ENCODE measurements at regions not wholly inside any gene's neighbourhood (a gene's known extent, or its start where the extent isn't known, plus 50 kb on each side); places are given as distances from the start of the nearest gene placed in this dataset.
"Not testable (repeated sequence)": the region's sequence is repeated elsewhere in the genome, so short reads cannot be mapped to it uniquely, and the experiment has no call there.

- H3K9me3 Mint-ChIP-seq, result peaks cover 13% of the 10 kb centered on the region
- peaks cover 5 to 7% of the 10 kb centered on the region in 2 experiments for H3K9me3 ChIP-seq (ENCODE audit: control insufficient read depth in 1 of 2, insufficient read depth in 1 of 2, low read length in 2 of 2)
Observed at GRCh38 chr12:129987841-129988240, 84.0 kb upstream of the TMEM132D start.

GRCh38 chr12:129994634-129995033 lies 90.8 kb upstream of the TMEM132D start:
- no peaks in the 10 kb centered on the region for H3K4me1 Mint-ChIP-seq (ENCODE audit: low read depth)
- Histone ChIP-seq H3K27ac (ENCODE audit: low read depth in 1 of 2, low read length in 2 of 2) (no peak overlapping the region), H3K4me3 (ENCODE audit: low read length) (no peak overlapping the region), H3K4me1 (ENCODE audit: insufficient read depth, low read length) (no peaks in the 10 kb centered on the region), H3K27me3 (ENCODE audit: control insufficient read depth in 1 of 2, insufficient read depth in 2 of 2, low read length in 2 of 2) (peaks cover 0 to 2% of the 10 kb centered on the region in 2 experiments), H3K36me3 (ENCODE audit: insufficient read depth, low read length) (no peaks in the 10 kb centered on the region), H3K9me3 (ENCODE audit: control insufficient read depth in 1 of 2, insufficient read depth in 1 of 2, low read length in 2 of 2) (no peaks in the 10 kb centered on the region)
- H3K27ac Mint-ChIP-seq, result no peak overlapping the region
- H3K4me3 Mint-ChIP-seq, result no peak overlapping the region
- TF ChIP-seq, protein P1, sequence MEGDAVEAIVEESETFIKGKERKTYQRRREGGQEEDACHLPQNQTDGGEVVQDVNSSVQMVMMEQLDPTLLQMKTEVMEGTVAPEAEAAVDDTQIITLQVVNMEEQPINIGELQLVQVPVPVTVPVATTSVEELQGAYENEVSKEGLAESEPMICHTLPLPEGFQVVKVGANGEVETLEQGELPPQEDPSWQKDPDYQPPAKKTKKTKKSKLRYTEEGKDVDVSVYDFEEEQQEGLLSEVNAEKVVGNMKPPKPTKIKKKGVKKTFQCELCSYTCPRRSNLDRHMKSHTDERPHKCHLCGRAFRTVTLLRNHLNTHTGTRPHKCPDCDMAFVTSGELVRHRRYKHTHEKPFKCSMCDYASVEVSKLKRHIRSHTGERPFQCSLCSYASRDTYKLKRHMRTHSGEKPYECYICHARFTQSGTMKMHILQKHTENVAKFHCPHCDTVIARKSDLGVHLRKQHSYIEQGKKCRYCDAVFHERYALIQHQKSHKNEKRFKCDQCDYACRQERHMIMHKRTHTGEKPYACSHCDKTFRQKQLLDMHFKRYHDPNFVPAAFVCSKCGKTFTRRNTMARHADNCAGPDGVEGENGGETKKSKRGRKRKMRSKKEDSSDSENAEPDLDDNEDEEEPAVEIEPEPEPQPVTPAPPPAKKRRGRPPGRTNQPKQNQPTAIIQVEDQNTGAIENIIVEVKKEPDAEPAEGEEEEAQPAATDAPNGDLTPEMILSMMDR (IDR thresholded peaks at IDR 0.05), result no peak
- peaks cover under 1% of the 10 kb centered on the region for H3K9me3 Mint-ChIP-seq
- H3K27me3 Mint-ChIP-seq, result peaks cover 5% of the 10 kb centered on the region
- DNase-seq (no peak), ATAC-seq (ENCODE audit: poor library complexity) (no peak)
- ChIA-PET CTCF (no interaction called here), POLR2A (no interaction called here)
- intact Hi-C loops (cut with DNase I, micrococcal nuclease), result no loop called here
- H3K36me3 Mint-ChIP-seq (ENCODE audit: low read depth), result no peaks in the 10 kb centered on the region

More at GRCh38 chr12:129987841-129988240, 84.0 kb upstream of the TMEM132D start:
- DNase-seq, result no peak
- TF ChIP-seq, protein P1 (IDR thresholded peaks at IDR 0.05), result no peak
- H3K36me3 ChIP-seq (ENCODE audit: insufficient read depth, low read length), result no peaks in the 10 kb centered on the region
- no peak overlapping the region for H3K27ac ChIP-seq (ENCODE audit: low read depth in 1 of 2, low read length in 2 of 2)
- no peak overlapping the region for H3K4me3 ChIP-seq (ENCODE audit: low read length)
- intact Hi-C loops (cut with DNase I, micrococcal nuclease), result no loop called here
- POLR2A ChIA-PET, result no interaction called here
- H3K27me3 ChIP-seq (ENCODE audit: control insufficient read depth in 1 of 2, insufficient read depth in 2 of 2, low read length in 2 of 2), result peaks cover 0 to 2% of the 10 kb centered on the region in 2 experiments
- Mint-ChIP-seq H3K36me3 (ENCODE audit: low read depth) (no peaks in the 10 kb centered on the region), H3K4me3 (no peak overlapping the region), H3K27ac (no peak overlapping the region), H3K27me3 (no peaks in the 10 kb centered on the region), H3K4me1 (ENCODE audit: low read depth) (no peaks in the 10 kb centered on the region)
- ATAC-seq (ENCODE audit: poor library complexity), result no peak
- H3K4me1 ChIP-seq (ENCODE audit: insufficient read depth, low read length), result no peaks in the 10 kb centered on the region
- CTCF ChIA-PET, result no interaction called here

GRCh38 chr12:129997239-129997638 lies 93.4 kb upstream of the TMEM132D start:
- Histone ChIP-seq H3K4me1 (ENCODE audit: insufficient read depth, low read length) (no peaks in the 10 kb centered on the region), H3K27me3 (ENCODE audit: control insufficient read depth in 1 of 2, insufficient read depth in 2 of 2, low read length in 2 of 2) (no peaks in the 10 kb centered on the region), H3K4me3 (ENCODE audit: low read length) (no peak overlapping the region), H3K27ac (ENCODE audit: low read depth in 1 of 2, low read length in 2 of 2) (no peak overlapping the region), H3K9me3 (ENCODE audit: control insufficient read depth in 1 of 2, insufficient read depth in 1 of 2, low read length in 2 of 2) (no peaks in the 10 kb centered on the region), H3K36me3 (ENCODE audit: insufficient read depth, low read length) (no peaks in the 10 kb centered on the region)
- TF ChIP-seq, protein P1 (IDR thresholded peaks at IDR 0.05), result no peak
- DNase-seq (no peak), ATAC-seq (ENCODE audit: poor library complexity) (no peak)
- no peaks in the 10 kb centered on the region for H3K4me1 Mint-ChIP-seq (ENCODE audit: low read depth)
- ChIA-PET CTCF (no interaction called here), POLR2A (no interaction called here)
- H3K4me3 Mint-ChIP-seq, result no peak overlapping the region
- peaks cover 13% of the 10 kb centered on the region for H3K27me3 Mint-ChIP-seq
- H3K27ac Mint-ChIP-seq, result no peak overlapping the region
- H3K9me3 Mint-ChIP-seq, result no peaks in the 10 kb centered on the region
- H3K36me3 Mint-ChIP-seq (ENCODE audit: low read depth), result no peaks in the 10 kb centered on the region
- intact Hi-C loops (cut with DNase I, micrococcal nuclease), result no loop called here

DNA sequence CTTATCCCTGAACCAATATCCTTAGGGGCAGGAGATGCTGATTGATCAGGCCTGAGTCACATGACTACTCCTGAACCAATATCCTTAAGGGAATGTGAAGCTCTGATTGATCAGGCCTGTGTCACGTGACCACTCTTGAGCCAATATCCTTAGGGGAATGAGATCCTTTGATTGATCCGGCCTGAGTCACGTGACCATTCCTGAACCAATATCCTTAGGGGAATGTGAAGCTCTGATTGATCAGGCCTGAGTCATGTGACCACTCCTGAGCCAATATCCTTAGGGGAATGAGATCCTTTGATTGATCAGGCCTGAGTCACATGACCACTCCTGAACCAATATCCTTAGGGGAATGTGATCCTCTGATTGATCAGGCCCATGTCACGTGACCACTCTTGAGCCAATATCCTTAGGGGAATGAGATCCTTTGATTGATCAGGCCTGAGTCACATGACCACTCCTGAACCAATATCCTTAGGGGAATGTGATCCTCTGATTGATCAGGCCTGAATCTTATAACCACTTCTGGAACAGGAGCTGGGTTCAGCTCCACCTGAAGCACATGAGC lies 100.6 kb upstream of the TMEM132D start:
- intact Hi-C loops (cut with DNase I, micrococcal nuclease); H3K4me3 ChIP-seq (ENCODE audit: low read length); H3K27ac ChIP-seq (ENCODE audit: low read depth in 1 of 2, low read length in 2 of 2); H3K36me3 ChIP-seq (ENCODE audit: insufficient read depth, low read length); H3K27ac Mint-ChIP-seq; ATAC-seq (ENCODE audit: poor library complexity); H3K4me1 ChIP-seq (ENCODE audit: insufficient read depth, low read length); H3K27me3 ChIP-seq (ENCODE audit: control insufficient read depth in 1 of 2, insufficient read depth in 2 of 2, low read length in 2 of 2); H3K9me3 Mint-ChIP-seq; H3K4me3 Mint-ChIP-seq; DNase-seq; H3K36me3 Mint-ChIP-seq (ENCODE audit: low read depth); H3K4me1 Mint-ChIP-seq (ENCODE audit: low read depth); POLR2A ChIA-PET: not testable (repeated sequence)
- H3K9me3 ChIP-seq (ENCODE audit: control insufficient read depth in 1 of 2, insufficient read depth in 1 of 2, low read length in 2 of 2), result peaks cover 0 to 21% of the 10 kb centered on the region in 2 experiments
- CTCF ChIA-PET, result interaction anchor here (1.7 kb wide), 1 partner anchor 13 kb away, joined by 3 read pairs; no protein-coding TSS in a partner anchor
- H3K27me3 Mint-ChIP-seq, result peaks cover 17% of the 10 kb centered on the region

Measured in CD4-positive, alpha-beta T cell (primary cell).